Astrocyte of the spinal cord (primary cell): ENCODE measurements at regions not wholly inside any gene's neighbourhood (a gene's known extent, or its start where the extent isn't known, plus 50 kb on each side); places are given as distances from the start of the nearest gene placed in this dataset.

Experiments
- DNase-seq: peaks from one replicate; pipeline ENCODE4 v3.0.0; 2011; ENCODE audit warnings: low read depth, low spot score
- H3K4me3 ChIP-seq: 2 replicates; pipeline ENCODE4 v1.5.1; 2011; ENCODE audit warnings: low read depth, mild to moderate bottlenecking, low read length, moderate library complexity
- in situ Hi-C: cut with HindIII; loops from 2 replicates; pipeline ENCODE4 v1.10.0; 2017; ENCODE audit warnings: low sequenced_read_pairs
- TF ChIP-seq, protein P1 (sequence below): IDR thresholded peaks from 2 replicates; pipeline ENCODE4 v1.5.1; 2012; ENCODE audit warnings: low read depth, mild to moderate bottlenecking, low read length, inconsistent platforms

DNA sequence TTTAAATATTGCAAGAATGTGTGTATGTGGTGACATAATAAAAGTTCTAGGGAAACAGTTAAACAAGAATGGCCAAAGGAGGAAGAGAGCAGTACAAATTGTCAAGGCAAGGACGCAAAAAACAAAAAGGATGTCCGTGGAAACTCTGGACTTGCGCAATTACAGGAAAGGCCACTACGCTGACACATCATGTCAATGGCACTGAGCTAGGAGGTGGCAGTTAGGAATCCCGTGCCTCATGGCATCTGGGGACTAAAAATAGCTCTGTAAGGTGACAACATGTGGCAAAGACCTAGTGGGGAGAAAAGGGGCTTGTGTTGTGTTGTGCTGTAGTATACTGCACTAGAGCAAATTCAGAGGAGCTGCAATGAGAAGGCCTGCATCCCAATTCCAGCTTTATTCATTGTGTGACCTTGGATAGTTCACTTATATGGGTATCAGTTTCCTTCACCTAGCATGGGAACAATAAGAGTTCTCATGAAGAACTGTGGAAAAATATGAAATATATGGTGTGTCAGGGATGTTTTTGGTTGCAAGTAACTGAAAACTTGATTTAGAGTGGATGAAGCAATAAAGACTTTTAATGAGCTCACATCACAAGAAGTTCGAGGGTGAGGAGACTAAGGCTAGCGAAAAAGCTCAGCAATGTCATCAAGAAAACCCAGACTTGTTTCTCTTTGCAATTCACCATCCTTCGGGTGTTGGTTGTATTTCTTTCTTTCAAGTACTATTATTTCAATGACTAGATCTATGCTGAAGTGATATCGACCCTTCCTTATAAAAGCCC lies 124.1 kb upstream of the STC2 start:
- in situ Hi-C loops: no loop called here
- H3K4me3 ChIP-seq: no peak overlapping the region
- no peak for DNase-seq
- TF ChIP-seq, protein P1, sequence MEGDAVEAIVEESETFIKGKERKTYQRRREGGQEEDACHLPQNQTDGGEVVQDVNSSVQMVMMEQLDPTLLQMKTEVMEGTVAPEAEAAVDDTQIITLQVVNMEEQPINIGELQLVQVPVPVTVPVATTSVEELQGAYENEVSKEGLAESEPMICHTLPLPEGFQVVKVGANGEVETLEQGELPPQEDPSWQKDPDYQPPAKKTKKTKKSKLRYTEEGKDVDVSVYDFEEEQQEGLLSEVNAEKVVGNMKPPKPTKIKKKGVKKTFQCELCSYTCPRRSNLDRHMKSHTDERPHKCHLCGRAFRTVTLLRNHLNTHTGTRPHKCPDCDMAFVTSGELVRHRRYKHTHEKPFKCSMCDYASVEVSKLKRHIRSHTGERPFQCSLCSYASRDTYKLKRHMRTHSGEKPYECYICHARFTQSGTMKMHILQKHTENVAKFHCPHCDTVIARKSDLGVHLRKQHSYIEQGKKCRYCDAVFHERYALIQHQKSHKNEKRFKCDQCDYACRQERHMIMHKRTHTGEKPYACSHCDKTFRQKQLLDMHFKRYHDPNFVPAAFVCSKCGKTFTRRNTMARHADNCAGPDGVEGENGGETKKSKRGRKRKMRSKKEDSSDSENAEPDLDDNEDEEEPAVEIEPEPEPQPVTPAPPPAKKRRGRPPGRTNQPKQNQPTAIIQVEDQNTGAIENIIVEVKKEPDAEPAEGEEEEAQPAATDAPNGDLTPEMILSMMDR: no peak

DNA sequence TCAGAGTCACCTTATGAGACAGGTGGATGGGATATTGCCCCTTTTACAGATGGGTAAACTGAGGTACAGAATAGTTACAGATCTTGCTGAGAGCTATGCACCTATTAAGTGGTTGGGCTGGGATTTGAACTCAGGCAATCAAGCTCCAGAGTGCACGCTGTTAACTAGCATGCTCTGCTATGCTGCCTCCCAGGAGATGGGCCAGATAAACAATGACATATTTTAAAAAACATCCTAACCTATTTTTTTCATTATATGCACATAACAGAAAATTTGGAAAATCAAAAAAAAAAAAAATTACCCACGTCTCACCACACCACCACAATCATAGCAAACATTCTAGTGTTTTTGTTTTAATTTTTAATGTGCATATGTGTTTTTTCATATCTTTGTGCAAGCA lies 123.4 kb upstream of the STC2 start:
- TF ChIP-seq, protein P1: no peak
- in situ Hi-C loops: no loop called here
- H3K4me3 ChIP-seq: no peak overlapping the region
- DNase-seq: no peak

DNA sequence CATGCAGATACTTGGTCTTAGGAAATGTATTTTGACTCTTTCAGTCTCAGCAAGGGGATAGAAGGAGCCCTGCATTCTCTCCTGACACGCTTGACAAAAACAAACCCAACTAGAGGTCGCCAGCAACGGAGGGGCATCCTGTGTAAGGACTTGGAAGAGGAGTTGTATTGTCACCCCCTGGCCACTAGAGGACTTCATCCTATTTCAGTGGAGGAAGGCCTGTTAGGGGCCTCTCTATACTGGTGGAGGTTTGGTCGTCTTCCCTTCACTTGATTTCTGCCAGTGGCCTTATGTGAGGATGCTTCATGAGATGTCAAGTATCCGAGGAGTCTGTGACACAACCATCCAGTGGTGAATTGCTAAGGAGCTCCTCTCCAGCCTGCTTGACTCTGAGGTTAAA lies 122.8 kb upstream of the STC2 start:
- TF ChIP-seq, protein P1: peak; percentile 52
- no peak for DNase-seq
- in situ Hi-C loops: no loop called here
- no peak overlapping the region for H3K4me3 ChIP-seq

DNA sequence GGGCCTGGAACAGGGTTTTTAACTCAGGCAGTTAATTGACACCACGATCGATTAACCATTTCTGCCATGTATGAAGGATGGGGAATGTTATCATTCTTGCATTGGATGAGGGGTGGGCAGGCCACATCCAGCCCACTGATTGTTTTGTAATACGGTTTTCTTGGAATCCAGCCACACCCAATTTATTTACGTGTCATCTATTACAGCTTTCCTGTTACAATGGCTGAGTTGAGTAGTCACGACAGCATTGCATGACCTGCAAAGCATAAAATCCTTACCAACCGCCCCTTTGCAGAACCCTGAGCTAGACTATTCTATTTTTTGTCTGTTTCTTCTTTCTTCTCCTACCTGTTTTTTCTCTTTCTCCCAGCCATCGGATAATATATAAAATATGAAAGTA lies 122.0 kb upstream of the STC2 start:
- in situ Hi-C loops: no loop called here
- TF ChIP-seq, protein P1: no peak

DNA sequence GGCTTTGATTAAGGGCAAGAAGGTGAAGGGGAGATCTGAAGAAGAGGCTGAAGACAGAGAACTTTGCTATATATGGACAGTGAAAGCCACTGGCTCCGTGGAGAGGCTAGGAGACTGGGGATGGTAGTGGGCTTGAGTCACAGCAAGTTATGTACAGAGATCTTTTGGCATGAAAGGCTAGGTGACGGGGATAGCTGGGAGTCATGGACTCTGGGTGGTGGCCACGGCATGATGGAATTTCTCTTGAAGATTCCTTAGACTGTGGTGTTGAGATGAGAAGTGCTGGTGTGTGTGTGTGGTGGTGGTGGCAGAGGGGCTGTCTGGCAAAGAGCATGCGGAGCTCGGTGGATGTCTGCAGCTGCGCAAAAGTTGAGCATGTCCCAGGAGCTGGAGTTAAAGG lies 120.6 kb upstream of the STC2 start:
- no peak overlapping the region for H3K4me3 ChIP-seq
- in situ Hi-C loops: no loop called here
- TF ChIP-seq, protein P1: no peak
- no peak for DNase-seq

More for the DNA sequence above, 122.0 kb upstream of the STC2 start:
- no peak for DNase-seq
- H3K4me3 ChIP-seq: no peak overlapping the region

DNA sequence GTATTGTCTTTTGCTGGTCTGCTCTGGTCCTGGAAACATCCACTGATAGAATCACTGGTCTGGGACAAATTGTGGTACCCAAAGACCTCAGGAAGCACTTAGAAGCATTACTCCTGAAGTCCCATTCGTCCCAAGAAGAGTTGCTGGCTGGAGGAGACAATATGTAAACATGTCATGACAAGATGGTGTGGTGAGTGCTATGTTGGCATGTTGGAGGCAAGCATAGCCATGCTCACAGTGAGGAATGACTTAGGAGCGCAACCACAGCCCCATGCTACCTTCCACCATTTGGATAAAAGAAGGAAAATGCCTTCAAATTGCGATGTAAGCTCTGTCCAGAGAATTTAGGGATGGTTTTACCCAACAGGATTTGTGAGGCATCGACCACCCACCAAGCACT lies 115.8 kb upstream of the STC2 start:
- no peak for DNase-seq
- in situ Hi-C loops: no loop called here

More for the DNA sequence above, 115.8 kb upstream of the STC2 start:
- TF ChIP-seq, protein P1: no peak
- H3K4me3 ChIP-seq: no peak overlapping the region
